HEK293T (cell line): ENCODE measurements at regions not wholly inside any gene's neighbourhood (a gene's known extent, or its start where the extent isn't known, plus 50 kb on each side); places are given as distances from the start of the nearest gene placed in this dataset.

ENCODE experiments used
- CTCF ChIA-PET: fragments of 350-600 bp; formaldehyde crosslinking; extraction: SDS; loops from one replicate; lab custom pipeline; 2021; ENCODE audit warnings: antibody characterized with exemption, inconsistent platforms; lab: Yijun Ruan, JAX
- POLR2A ChIA-PET: fragments of 350-600 bp; formaldehyde crosslinking; extraction: SDS; loops from one replicate; lab custom pipeline; 2020; ENCODE audit warnings: antibody characterized with exemption, inconsistent platforms; lab: Yijun Ruan, JAX
- DNase-seq: peaks from one replicate; pipeline ENCODE4 v3.0.0; 2012; ENCODE audit warnings: mixed read lengths; ENCODE audit errors: extremely low spot score
- ARNT ChIP-seq: fragments of 450-650 bp; IDR thresholded peaks from 2 replicates; pipeline ENCODE4 v1.6.1; 2017; ENCODE audit warnings: mild to moderate bottlenecking
- BHLHE40 ChIP-seq: fragments of 450-650 bp; IDR thresholded peaks from 2 replicates; pipeline ENCODE4 v1.6.1; 2016; ENCODE audit warnings: mild to moderate bottlenecking, moderate library complexity, borderline replicate concordance
- CTBP1 ChIP-seq: fragments of 450-650 bp; IDR thresholded peaks from 2 replicates; pipeline ENCODE4 v1.6.1; 2016; ENCODE audit warnings: borderline replicate concordance
- ELF4 ChIP-seq: fragments of 450-650 bp; IDR thresholded peaks from 2 replicates; pipeline ENCODE4 v1.6.1; 2017; ENCODE audit warnings: antibody characterized with exemption
- FOXA1 ChIP-seq: fragments of 450-650 bp; IDR thresholded peaks from 2 replicates; pipeline ENCODE4 v1.6.1; 2016; ENCODE audit warnings: mild to moderate bottlenecking
- FOXK2 ChIP-seq: fragments of 450-650 bp; IDR thresholded peaks from 2 replicates; pipeline ENCODE4 v1.6.1; 2016; ENCODE audit warnings: mild to moderate bottlenecking
- FOXM1 ChIP-seq: fragments of 450-650 bp; IDR thresholded peaks from 2 replicates; pipeline ENCODE4 v1.6.1; 2017; ENCODE audit warnings: mild to moderate bottlenecking, borderline replicate concordance
- HDGF ChIP-seq: fragments of 450-650 bp; IDR thresholded peaks from 2 replicates; pipeline ENCODE4 v1.6.1; 2017; ENCODE audit warnings: antibody characterized with exemption, borderline replicate concordance
- L3MBTL2 ChIP-seq: fragments of 450-650 bp; conservative IDR thresholded peaks from 2 replicates; pipeline ENCODE4 v1.6.1; 2016; ENCODE audit warnings: mild to moderate bottlenecking
- LEF1 ChIP-seq: fragments of 450-650 bp; IDR thresholded peaks from 2 replicates; pipeline ENCODE4 v1.6.1; 2017; ENCODE audit warnings: mild to moderate bottlenecking, borderline replicate concordance
- NFRKB ChIP-seq: fragments of 450-650 bp; IDR thresholded peaks from 2 replicates; pipeline ENCODE4 v1.6.1; 2016; ENCODE audit warnings: mild to moderate bottlenecking, moderate library complexity
- PKNOX1 ChIP-seq: fragments of 450-650 bp; IDR thresholded peaks from 2 replicates; pipeline ENCODE4 v1.6.1; 2016
- SP1 ChIP-seq: fragments of 450-650 bp; IDR thresholded peaks from 2 replicates; pipeline ENCODE4 v1.6.1; 2017
- SUZ12 ChIP-seq: fragments of 450-650 bp; IDR thresholded peaks from 2 replicates; pipeline ENCODE4 v1.6.1; 2016; ENCODE audit warnings: mild to moderate bottlenecking
- TARDBP ChIP-seq: fragments of 450-650 bp; IDR thresholded peaks from 2 replicates; pipeline ENCODE4 v1.6.1; 2016
- ZNF384 ChIP-seq: fragments of 450-650 bp; IDR thresholded peaks from 2 replicates; pipeline ENCODE4 v1.6.1; 2016

- ChIA-PET POLR2A (no interaction called here), CTCF (interaction anchor here (0.6 to 1.0 kb wide), 3 partner anchors 15 to 464 kb away, joined by 3 to 5 read pairs (median 4); no protein-coding TSS in a partner anchor)
- DNase-seq, result no peak
- no peak for TF ChIP-seq SP1
- TF ChIP-seq FOXM1, result no peak
- no peak for TF ChIP-seq ELF4
- no peak for TF ChIP-seq FOXA1
- TF ChIP-seq NFRKB, result no peak
- TF ChIP-seq SUZ12, result no peak
- no peak for TF ChIP-seq BHLHE40
- TF ChIP-seq CTBP1, result no peak
- no peak for TF ChIP-seq LEF1
- TF ChIP-seq ARNT, result no peak
- no peak for TF ChIP-seq ZNF384
- no peak for TF ChIP-seq FOXK2
- no peak for TF ChIP-seq TARDBP
- no peak for TF ChIP-seq PKNOX1
- no peak for TF ChIP-seq HDGF
- no peak for TF ChIP-seq L3MBTL2
These were observed 321.5 kb upstream of the IGF1R start for GRCh38 chr15:98326804-98327203.

- ChIA-PET CTCF (no interaction called here), POLR2A (no interaction called here)
- no peak for DNase-seq
- TF ChIP-seq CTBP1 (no peak), ELF4 (no peak), TARDBP (no peak), NFRKB (no peak), FOXM1 (no peak), PKNOX1 (no peak)
These were observed 318.1 kb upstream of the IGF1R start for GRCh38 chr15:98330258-98330657.

- TF ChIP-seq TARDBP (no peak), CTBP1 (no peak), FOXA1 (no peak), L3MBTL2 (no peak), BHLHE40 (no peak), PKNOX1 (no peak), ARNT (no peak), SUZ12 (no peak), SP1 (no peak), FOXK2 (no peak), ELF4 (no peak), NFRKB (no peak), LEF1 (no peak), FOXM1 (no peak)
- POLR2A ChIA-PET, result no interaction called here
- CTCF ChIA-PET, result no interaction called here
- no peak for DNase-seq
These were observed 317.5 kb upstream of the IGF1R start for GRCh38 chr15:98330692-98331435.

- ChIA-PET CTCF (interaction anchor here (0.6 kb wide), 1 partner anchor 433 kb away, joined by 3 read pairs; no protein-coding TSS in a partner anchor), POLR2A (no interaction called here)
- TF ChIP-seq L3MBTL2, result no peak
- no peak for TF ChIP-seq HDGF
- no peak for TF ChIP-seq BHLHE40
- TF ChIP-seq CTBP1, result no peak
- no peak for TF ChIP-seq ELF4
- TF ChIP-seq FOXA1, result no peak
- no peak for TF ChIP-seq FOXM1
- no peak for TF ChIP-seq SP1
- TF ChIP-seq LEF1, result no peak
- no peak for TF ChIP-seq FOXK2
- TF ChIP-seq PKNOX1, result no peak
- TF ChIP-seq ZNF384, result no peak
- no peak for TF ChIP-seq NFRKB
- no peak for TF ChIP-seq SUZ12
- TF ChIP-seq TARDBP, result no peak
- TF ChIP-seq ARNT, result no peak
- no peak for DNase-seq
These were observed 316.7 kb upstream of the IGF1R start for GRCh38 chr15:98331676-98332075.

GRCh38 chr15:98333251-98333650 is 315.1 kb upstream of the IGF1R start:
- POLR2A ChIA-PET, result no interaction called here
- TF ChIP-seq ELF4, result no peak
- no peak for TF ChIP-seq BHLHE40
- no peak for TF ChIP-seq SUZ12
- no peak for DNase-seq
- CTCF ChIA-PET, result interaction anchor here (1.2 kb wide), 1 partner anchor 22 kb away, joined by 6 read pairs; no protein-coding TSS in a partner anchor

GRCh38 chr15:98342911-98343310 is 305.4 kb upstream of the IGF1R start:
- no peak for DNase-seq
- POLR2A ChIA-PET, result no interaction called here
- CTCF ChIA-PET, result no interaction called here
- TF ChIP-seq ZNF384 (no peak), ARNT (no peak), BHLHE40 (no peak), PKNOX1 (no peak), LEF1 (no peak), NFRKB (no peak), FOXA1 (no peak), FOXK2 (no peak), SP1 (no peak), L3MBTL2 (no peak), SUZ12 (no peak), ELF4 (no peak)
